Uterus (tissue), 3 donors: ENCODE measurements at regions not wholly inside any gene's neighbourhood (a gene's known extent, or its start where the extent isn't known, plus 50 kb on each side); places are given as distances from the start of the nearest gene placed in this dataset.

ENCODE experiments used
- DNase-seq, 2 donors: peaks; one replicate each; pipeline ENCODE4 v3.0.0-alpha.2; 2019 to 2020
- H3K27ac ChIP-seq, 2 donors: fragments of 200-600 bp; sonication (generic); 1 replicate in 1 of 2; 2 replicates in 1 of 2; pipeline ENCODE4 v1.5.1; 2016 to 2018
- H3K27me3 ChIP-seq, 2 donors: fragments of 200-600 bp; sonication (generic); one replicate each; pipeline ENCODE4 v1.5.1; 2018 to 2019; ENCODE audit warnings: control low read depth in 1 of 2
- H3K36me3 ChIP-seq, 2 donors: fragments of 200-600 bp; sonication (generic); one replicate each; pipeline ENCODE4 v1.5.1; 2019; ENCODE audit warnings: control low read depth in 1 of 2
- H3K4me1 ChIP-seq, 2 donors: fragments of 200-600 bp; sonication (generic); one replicate each; pipeline ENCODE4 v1.5.1; 2018 to 2019; ENCODE audit warnings: control low read depth in 1 of 2
- H3K4me3 ChIP-seq, 2 donors: fragments of 200-600 bp; sonication (generic); 1 replicate in 1 of 2; 2 replicates in 1 of 2; pipeline ENCODE4 v1.5.1; 2018 to 2019; ENCODE audit warnings: mild to moderate bottlenecking in 1 of 2
- H3K9me3 ChIP-seq, 2 donors: fragments of 200-600 bp; sonication (generic); one replicate each; pipeline ENCODE4 v1.5.1; 2019; ENCODE audit warnings: control low read depth in 1 of 2
- POLR2A ChIP-seq, 2 donors: fragments of 450-650 bp; IDR thresholded peaks; one replicate each; pipeline ENCODE4 v1.6.1; 2016; ENCODE audit warnings: antibody characterized with exemption in 2 of 2, mild to moderate bottlenecking in 1 of 2, moderate library complexity in 1 of 2
- intact Hi-C: fragments of 100-400 bp; cut with DNase I; formaldehyde crosslinking; loops from one replicate; pipeline ENCODE4 v1.15.1; 2023; ENCODE audit warnings: low total_unique reads
- TF ChIP-seq, protein P1 (sequence below), 4 experiments: fragments of 200-600 bp in 2 of 4; fragments of 450-650 bp in 2 of 4; sonication (generic) in 2 of 4; IDR thresholded peaks; one replicate each; pipeline ENCODE4 v1.5.1; 2016 to 2019; ENCODE audit warnings: antibody characterized with exemption in 4 of 4, mild to moderate bottlenecking in 2 of 4, moderate library complexity in 1 of 4
- donor health status: DM: yes; HTN: yes; CAD: no.

- H3K27ac ChIP-seq = no peak overlapping the region
- no peak overlapping the region for H3K4me3 ChIP-seq
- no peaks in the 10 kb centered on the region for H3K4me1 ChIP-seq
- peak in 1 of 2 donors; percentile 13 for DNase-seq
- TF ChIP-seq, protein P1, sequence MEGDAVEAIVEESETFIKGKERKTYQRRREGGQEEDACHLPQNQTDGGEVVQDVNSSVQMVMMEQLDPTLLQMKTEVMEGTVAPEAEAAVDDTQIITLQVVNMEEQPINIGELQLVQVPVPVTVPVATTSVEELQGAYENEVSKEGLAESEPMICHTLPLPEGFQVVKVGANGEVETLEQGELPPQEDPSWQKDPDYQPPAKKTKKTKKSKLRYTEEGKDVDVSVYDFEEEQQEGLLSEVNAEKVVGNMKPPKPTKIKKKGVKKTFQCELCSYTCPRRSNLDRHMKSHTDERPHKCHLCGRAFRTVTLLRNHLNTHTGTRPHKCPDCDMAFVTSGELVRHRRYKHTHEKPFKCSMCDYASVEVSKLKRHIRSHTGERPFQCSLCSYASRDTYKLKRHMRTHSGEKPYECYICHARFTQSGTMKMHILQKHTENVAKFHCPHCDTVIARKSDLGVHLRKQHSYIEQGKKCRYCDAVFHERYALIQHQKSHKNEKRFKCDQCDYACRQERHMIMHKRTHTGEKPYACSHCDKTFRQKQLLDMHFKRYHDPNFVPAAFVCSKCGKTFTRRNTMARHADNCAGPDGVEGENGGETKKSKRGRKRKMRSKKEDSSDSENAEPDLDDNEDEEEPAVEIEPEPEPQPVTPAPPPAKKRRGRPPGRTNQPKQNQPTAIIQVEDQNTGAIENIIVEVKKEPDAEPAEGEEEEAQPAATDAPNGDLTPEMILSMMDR (IDR thresholded peaks at IDR 0.05) = no peak
- no peak for TF ChIP-seq POLR2A (IDR thresholded peaks at IDR 0.05)
- no peaks in the 10 kb centered on the region for H3K36me3 ChIP-seq
- H3K27me3 ChIP-seq = no peaks in the 10 kb centered on the region
- intact Hi-C loops = no loop called here
- no peaks in the 10 kb centered on the region for H3K9me3 ChIP-seq
Observed at GRCh38 chr18:39455285-39455684, 1889.7 kb upstream of the CELF4 start.

GRCh38 chr18:39454866-39455265 lies 1889.3 kb upstream of the CELF4 start:
- intact Hi-C loops = no loop called here
- H3K27ac ChIP-seq = no peak overlapping the region

DNA sequence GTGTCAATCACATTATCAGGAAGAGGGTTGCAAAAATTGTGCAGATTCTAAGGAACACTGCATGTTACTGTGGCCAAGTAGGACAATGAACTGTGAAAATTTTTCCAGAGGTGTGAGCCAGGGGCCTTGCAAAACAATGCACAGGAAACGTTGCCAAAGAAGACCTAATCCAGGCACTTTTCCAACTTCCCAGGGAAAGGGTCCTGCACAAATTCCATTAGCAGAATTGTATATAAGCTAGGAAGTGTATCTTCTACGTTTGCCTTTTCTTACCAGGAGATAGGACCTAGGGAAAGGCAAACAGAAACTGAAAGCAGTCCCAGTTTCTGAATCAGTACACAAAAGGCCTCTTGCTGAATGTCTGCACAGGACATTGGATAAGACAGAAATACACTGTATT lies 1888.3 kb upstream of the CELF4 start:
- intact Hi-C loops = no loop called here
- DNase-seq = peak in 1 of 2 donors; percentile 25
- no peaks in the 10 kb centered on the region for H3K27me3 ChIP-seq
- H3K27ac ChIP-seq = peak overlapping the region in 1 of 2 donors; percentile 24
- H3K36me3 ChIP-seq = no peaks in the 10 kb centered on the region
- TF ChIP-seq, protein P1 (IDR thresholded peaks at IDR 0.05) = no peak
- TF ChIP-seq POLR2A (IDR thresholded peaks at IDR 0.05) = no peak
- H3K4me1 ChIP-seq = no peaks in the 10 kb centered on the region
- H3K9me3 ChIP-seq = no peaks in the 10 kb centered on the region
- no peak overlapping the region for H3K4me3 ChIP-seq

More at GRCh38 chr18:39454866-39455265, 1889.3 kb upstream of the CELF4 start:
- no peak for DNase-seq
- H3K4me3 ChIP-seq = no peak overlapping the region
- H3K36me3 ChIP-seq = no peaks in the 10 kb centered on the region
- no peak for TF ChIP-seq POLR2A (IDR thresholded peaks at IDR 0.05)
- TF ChIP-seq, protein P1 (IDR thresholded peaks at IDR 0.05) = no peak
- H3K27me3 ChIP-seq = no peaks in the 10 kb centered on the region
- no peaks in the 10 kb centered on the region for H3K9me3 ChIP-seq
- H3K4me1 ChIP-seq = no peaks in the 10 kb centered on the region

DNA sequence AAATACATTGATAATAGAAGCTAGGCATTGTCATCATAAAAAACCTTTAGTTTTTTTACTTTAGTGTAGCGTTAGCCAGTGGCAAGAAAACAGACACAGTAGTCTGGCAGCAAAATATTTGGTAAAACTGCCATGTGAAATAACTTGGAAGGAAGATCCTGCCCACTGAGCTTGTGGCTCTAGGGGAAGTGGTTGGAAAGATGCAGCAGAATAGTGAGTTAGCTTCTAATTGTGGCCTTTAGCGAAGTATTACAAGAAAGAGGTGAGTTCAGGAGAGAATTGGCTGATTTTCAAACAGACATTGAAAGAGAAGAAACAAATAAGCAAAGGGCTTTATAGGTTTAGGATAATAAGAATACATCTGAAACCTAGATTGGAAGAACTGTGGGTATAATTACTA lies 1887.8 kb upstream of the CELF4 start:
- H3K9me3 ChIP-seq = no peaks in the 10 kb centered on the region
- no peak for DNase-seq
- H3K27me3 ChIP-seq = no peaks in the 10 kb centered on the region
- intact Hi-C loops = no loop called here
- no peaks in the 10 kb centered on the region for H3K4me1 ChIP-seq
- TF ChIP-seq, protein P1 (IDR thresholded peaks at IDR 0.05) = no peak
- no peak for TF ChIP-seq POLR2A (IDR thresholded peaks at IDR 0.05)
- H3K36me3 ChIP-seq = no peaks in the 10 kb centered on the region
- no peak overlapping the region for H3K4me3 ChIP-seq
- peak overlapping the region in 1 of 2 donors; percentile 24 for H3K27ac ChIP-seq

GRCh38 chr18:39450958-39451357 lies 1885.4 kb upstream of the CELF4 start:
- H3K4me1 ChIP-seq = no peaks in the 10 kb centered on the region
- no peaks in the 10 kb centered on the region for H3K36me3 ChIP-seq
- TF ChIP-seq, protein P1 (IDR thresholded peaks at IDR 0.05) = no peak
- TF ChIP-seq POLR2A (IDR thresholded peaks at IDR 0.05) = no peak
- H3K27me3 ChIP-seq = no peaks in the 10 kb centered on the region
- intact Hi-C loops = no loop called here
- H3K27ac ChIP-seq = no peak overlapping the region
- DNase-seq = no peak
- no peaks in the 10 kb centered on the region for H3K9me3 ChIP-seq
- no peak overlapping the region for H3K4me3 ChIP-seq
